Activated naive CD8-positive, alpha-beta T cell (primary cell): ENCODE measurements at regions not wholly inside any gene's neighbourhood (a gene's known extent, or its start where the extent isn't known, plus 50 kb on each side); places are given as distances from the start of the nearest gene placed in this dataset.

Experiments used
- H3K27ac Mint-ChIP-seq: one replicate; pipeline ENCODE4 v1.8.0; 2021; ENCODE audit warnings: mixed read lengths
- H3K27me3 Mint-ChIP-seq: one replicate; pipeline ENCODE4 v1.8.0; 2021; ENCODE audit warnings: mixed read lengths
- H3K36me3 Mint-ChIP-seq: one replicate; pipeline ENCODE4 v1.8.0; 2021; ENCODE audit warnings: mixed read lengths
- H3K4me1 Mint-ChIP-seq: one replicate; pipeline ENCODE4 v1.8.0; 2021; ENCODE audit warnings: low read depth, mixed read lengths
- H3K4me3 Mint-ChIP-seq: one replicate; pipeline ENCODE4 v1.8.0; 2021; ENCODE audit warnings: mild to moderate bottlenecking, mixed read lengths
- H3K9me3 Mint-ChIP-seq: one replicate; pipeline ENCODE4 v1.8.0; 2021; ENCODE audit warnings: low read depth, mixed read lengths

DNA sequence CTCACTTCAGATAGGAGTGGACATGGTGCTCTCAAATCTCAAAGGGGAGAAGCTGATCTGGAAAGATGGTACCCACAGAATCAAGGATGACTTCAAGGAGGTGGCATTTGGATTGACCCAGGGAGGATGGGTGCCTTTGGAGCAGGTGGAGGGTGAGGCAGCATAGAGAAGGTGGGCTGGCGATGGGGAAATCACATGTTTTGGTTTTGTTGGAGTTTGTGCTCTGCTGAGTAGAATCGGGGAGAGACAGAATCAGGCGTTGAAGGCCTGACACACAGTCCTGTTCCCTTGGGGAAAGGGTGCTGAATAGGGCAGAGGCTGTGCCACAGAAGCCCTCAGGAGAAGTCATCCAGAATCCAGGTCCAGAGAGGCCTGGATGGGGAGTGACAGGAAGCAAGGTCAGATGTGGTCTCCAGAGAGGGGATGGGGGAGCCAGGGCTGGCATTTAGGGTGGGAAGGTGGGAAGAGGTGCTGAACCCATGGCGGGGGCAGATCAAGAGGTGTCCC is 291.1 kb downstream of the GLRX3 start:
- H3K27ac Mint-ChIP-seq: no peak overlapping the region

DNA sequence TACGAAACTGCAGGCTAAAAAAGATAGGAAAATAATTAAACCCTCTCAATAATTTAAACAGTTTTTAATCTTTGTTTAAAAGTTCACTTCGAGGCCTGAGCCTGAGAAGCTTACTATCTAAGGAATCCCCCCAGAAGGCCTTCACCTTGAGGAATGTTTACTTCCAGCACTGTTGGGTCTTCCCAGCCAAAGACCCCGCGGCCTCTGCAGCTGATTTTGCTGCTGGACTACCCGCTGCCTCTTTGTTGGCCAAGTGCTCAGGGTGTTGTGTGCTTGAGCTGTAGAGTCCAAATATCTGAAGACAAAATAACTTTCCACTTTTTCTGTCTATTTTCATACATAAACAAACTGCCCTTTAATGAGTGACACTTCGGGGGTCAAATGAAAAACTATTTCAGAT is 292.7 kb downstream of the GLRX3 start:
- no peak overlapping the region for H3K27ac Mint-ChIP-seq
- H3K27me3 Mint-ChIP-seq: no peaks in the 10 kb centered on the region
- peaks cover 3% of the 10 kb centered on the region for H3K9me3 Mint-ChIP-seq
- no peaks in the 10 kb centered on the region for H3K36me3 Mint-ChIP-seq
- H3K4me3 Mint-ChIP-seq: no peak overlapping the region
- H3K4me1 Mint-ChIP-seq: no peaks in the 10 kb centered on the region

More for the DNA sequence above, 291.1 kb downstream of the GLRX3 start:
- Mint-ChIP-seq H3K4me1 (no peaks in the 10 kb centered on the region), H3K36me3 (no peaks in the 10 kb centered on the region), H3K27me3 (peaks cover 5% of the 10 kb centered on the region), H3K4me3 (no peak overlapping the region), H3K9me3 (no peaks in the 10 kb centered on the region)

- peaks cover 3% of the 10 kb centered on the region for H3K9me3 Mint-ChIP-seq
- H3K36me3 Mint-ChIP-seq: no peaks in the 10 kb centered on the region
- no peak overlapping the region for H3K4me3 Mint-ChIP-seq
- H3K27ac Mint-ChIP-seq: no peak overlapping the region
- no peaks in the 10 kb centered on the region for H3K27me3 Mint-ChIP-seq
- H3K4me1 Mint-ChIP-seq: no peaks in the 10 kb centered on the region
These were observed 293.6 kb downstream of the GLRX3 start for GRCh38 chr10:130429809-130430208.

GRCh38 chr10:130430291-130430690 is 294.1 kb downstream of the GLRX3 start:
- H3K27me3 Mint-ChIP-seq: no peaks in the 10 kb centered on the region
- H3K36me3 Mint-ChIP-seq: no peaks in the 10 kb centered on the region
- H3K4me3 Mint-ChIP-seq: no peak overlapping the region
- H3K9me3 Mint-ChIP-seq: peaks cover 3% of the 10 kb centered on the region
- no peak overlapping the region for H3K27ac Mint-ChIP-seq
- no peaks in the 10 kb centered on the region for H3K4me1 Mint-ChIP-seq

DNA sequence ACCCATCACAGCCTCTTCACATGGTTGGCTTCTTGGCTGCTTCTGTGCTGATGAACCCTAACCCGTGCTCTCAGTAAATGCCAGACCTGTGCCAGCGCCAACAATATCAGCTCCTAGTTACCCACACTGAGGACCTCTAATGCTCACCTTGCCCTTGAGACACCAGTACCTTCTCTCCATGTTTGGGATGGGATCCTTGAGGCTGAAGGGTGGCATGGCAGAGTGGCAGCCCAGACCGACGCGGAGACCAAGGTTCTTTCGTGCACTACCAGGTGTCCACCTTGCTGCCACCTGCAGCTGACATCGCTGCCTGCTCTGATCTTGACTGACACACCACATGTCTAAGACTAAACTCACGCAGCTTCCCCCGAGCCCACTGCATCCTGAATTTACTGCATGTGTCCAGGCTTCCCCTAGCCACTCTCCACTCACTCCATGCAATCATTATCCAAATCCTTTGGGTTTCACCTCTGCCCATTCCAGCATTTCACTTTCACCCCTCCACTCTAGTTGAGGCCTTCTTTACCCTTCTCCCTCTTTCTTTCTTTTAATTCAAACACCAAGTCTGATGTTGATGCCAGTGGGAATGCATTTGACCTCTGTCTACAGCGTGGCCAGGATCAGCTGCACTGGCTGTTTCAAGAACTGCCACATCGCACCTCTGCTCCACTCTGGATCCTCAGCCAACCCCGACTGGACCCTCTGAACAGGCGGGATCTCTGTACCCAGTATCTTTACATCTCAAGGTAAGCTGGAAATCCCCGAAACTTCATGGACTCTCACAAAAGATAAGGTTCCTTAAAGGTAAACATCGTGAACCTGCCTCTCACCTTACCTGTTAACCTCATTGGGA is 294.9 kb downstream of the GLRX3 start:
- Mint-ChIP-seq H3K4me1 (no peaks in the 10 kb centered on the region), H3K36me3 (no peaks in the 10 kb centered on the region), H3K27me3 (no peaks in the 10 kb centered on the region), H3K9me3 (peaks cover 8% of the 10 kb centered on the region), H3K4me3 (no peak overlapping the region), H3K27ac (no peak overlapping the region)

DNA sequence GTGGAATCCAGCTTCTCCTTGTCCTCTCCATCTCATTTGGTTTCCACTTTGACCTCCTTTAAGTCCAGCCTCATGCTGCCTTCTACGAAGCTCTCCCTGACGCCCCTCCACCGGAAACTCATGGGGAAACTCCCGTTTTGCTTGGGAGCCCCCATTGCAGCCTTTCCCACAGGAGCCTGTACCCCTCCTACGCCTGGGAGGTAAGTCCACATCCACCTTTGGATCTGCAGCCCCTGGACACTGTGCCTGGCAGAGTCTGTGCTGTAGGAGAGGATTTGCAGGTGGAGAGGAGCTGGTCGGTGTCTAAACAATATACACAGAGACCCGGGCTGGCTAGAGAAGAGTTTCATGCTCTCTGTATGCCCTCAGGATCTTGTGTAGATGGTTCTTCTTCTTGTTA is 296.1 kb downstream of the GLRX3 start:
- Mint-ChIP-seq H3K27me3 (no peaks in the 10 kb centered on the region), H3K27ac (no peak overlapping the region), H3K36me3 (no peaks in the 10 kb centered on the region), H3K4me3 (no peak overlapping the region), H3K4me1 (no peaks in the 10 kb centered on the region), H3K9me3 (peaks cover 11% of the 10 kb centered on the region)

- H3K9me3 Mint-ChIP-seq: peaks cover 11% of the 10 kb centered on the region
- no peaks in the 10 kb centered on the region for H3K27me3 Mint-ChIP-seq
- H3K4me3 Mint-ChIP-seq: no peak overlapping the region
- H3K4me1 Mint-ChIP-seq: no peaks in the 10 kb centered on the region
- H3K36me3 Mint-ChIP-seq: no peaks in the 10 kb centered on the region
- H3K27ac Mint-ChIP-seq: no peak overlapping the region
These were observed 296.7 kb downstream of the GLRX3 start for GRCh38 chr10:130432850-130433249.

- Mint-ChIP-seq H3K27ac (no peak overlapping the region), H3K4me1 (no peaks in the 10 kb centered on the region), H3K36me3 (no peaks in the 10 kb centered on the region), H3K27me3 (no peaks in the 10 kb centered on the region), H3K9me3 (peaks cover 11% of the 10 kb centered on the region), H3K4me3 (no peak overlapping the region)
These were observed 298.5 kb downstream of the GLRX3 start for GRCh38 chr10:130434446-130435385.

GRCh38 chr10:130435961-130436360 is 299.8 kb downstream of the GLRX3 start:
- H3K4me1 Mint-ChIP-seq: no peaks in the 10 kb centered on the region
- no peak overlapping the region for H3K27ac Mint-ChIP-seq
- no peak overlapping the region for H3K4me3 Mint-ChIP-seq
- peaks cover 11% of the 10 kb centered on the region for H3K9me3 Mint-ChIP-seq
- H3K36me3 Mint-ChIP-seq: no peaks in the 10 kb centered on the region
- no peaks in the 10 kb centered on the region for H3K27me3 Mint-ChIP-seq

DNA sequence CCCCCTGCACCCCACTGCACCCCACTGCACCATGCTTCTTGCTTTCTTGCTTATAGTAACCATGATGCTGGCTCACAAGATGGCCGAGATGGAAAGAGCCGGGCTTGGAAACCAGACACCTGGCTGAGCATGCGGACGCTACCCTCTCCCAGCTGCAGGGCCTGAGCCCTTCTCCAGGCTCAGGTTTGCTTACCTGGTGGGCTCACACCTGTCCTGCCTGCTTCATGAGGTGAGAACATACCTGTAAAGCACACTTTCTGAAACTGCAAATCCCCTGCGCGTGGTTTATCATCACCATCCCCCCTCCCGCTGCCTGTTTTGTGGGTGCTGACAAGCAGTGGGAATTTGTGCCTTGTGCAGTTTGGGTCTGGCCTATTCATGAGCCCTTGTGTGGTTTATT is 302.7 kb downstream of the GLRX3 start:
- no peaks in the 10 kb centered on the region for H3K4me1 Mint-ChIP-seq
- no peaks in the 10 kb centered on the region for H3K36me3 Mint-ChIP-seq

GRCh38 chr10:130439766-130440165 is 303.6 kb downstream of the GLRX3 start:
- no peak overlapping the region for H3K27ac Mint-ChIP-seq
- peaks cover 8% of the 10 kb centered on the region for H3K9me3 Mint-ChIP-seq
- H3K4me3 Mint-ChIP-seq: no peak overlapping the region
- H3K27me3 Mint-ChIP-seq: peaks cover 3% of the 10 kb centered on the region
- no peaks in the 10 kb centered on the region for H3K36me3 Mint-ChIP-seq
- no peaks in the 10 kb centered on the region for H3K4me1 Mint-ChIP-seq

More for the DNA sequence above, 302.7 kb downstream of the GLRX3 start:
- Mint-ChIP-seq H3K4me3 (no peak overlapping the region), H3K9me3 (peaks cover 8% of the 10 kb centered on the region), H3K27ac (no peak overlapping the region), H3K27me3 (peaks cover 3% of the 10 kb centered on the region)

- H3K4me1 Mint-ChIP-seq: no peaks in the 10 kb centered on the region
- no peak overlapping the region for H3K4me3 Mint-ChIP-seq
- H3K9me3 Mint-ChIP-seq: peaks cover 8% of the 10 kb centered on the region
- no peak overlapping the region for H3K27ac Mint-ChIP-seq
- peaks cover 3% of the 10 kb centered on the region for H3K27me3 Mint-ChIP-seq
- H3K36me3 Mint-ChIP-seq: no peaks in the 10 kb centered on the region
These were observed 304.3 kb downstream of the GLRX3 start for GRCh38 chr10:130440494-130440893.

GRCh38 chr10:130440971-130441370 is 304.8 kb downstream of the GLRX3 start:
- Mint-ChIP-seq H3K27me3 (peaks cover 3% of the 10 kb centered on the region), H3K4me1 (no peaks in the 10 kb centered on the region), H3K4me3 (no peak overlapping the region), H3K9me3 (peaks cover 4% of the 10 kb centered on the region), H3K27ac (no peak overlapping the region), H3K36me3 (no peaks in the 10 kb centered on the region)

DNA sequence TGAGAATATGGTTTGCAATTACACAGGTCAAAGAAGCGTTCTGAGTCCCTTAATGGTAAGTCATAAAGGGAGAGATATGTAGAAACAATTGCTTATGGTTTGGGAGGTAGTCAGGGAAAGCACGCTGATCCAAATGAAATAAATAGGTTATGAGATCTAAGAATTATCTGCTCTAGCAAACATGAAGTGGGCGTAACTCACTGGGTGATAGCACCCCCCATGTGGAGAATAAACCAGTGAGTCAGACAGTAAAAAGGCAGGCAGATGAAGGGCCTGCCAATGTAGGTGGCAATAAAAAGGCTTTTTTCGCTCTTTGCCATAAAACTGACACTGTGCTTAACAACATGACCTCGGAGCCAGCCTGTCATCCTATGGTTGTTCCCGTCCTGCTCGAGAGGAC is 306.9 kb downstream of the GLRX3 start:
- H3K27ac Mint-ChIP-seq: no peak overlapping the region
- no peaks in the 10 kb centered on the region for H3K9me3 Mint-ChIP-seq
- no peaks in the 10 kb centered on the region for H3K36me3 Mint-ChIP-seq
- H3K27me3 Mint-ChIP-seq: peaks cover 3% of the 10 kb centered on the region
- H3K4me3 Mint-ChIP-seq: no peak overlapping the region
- H3K4me1 Mint-ChIP-seq: no peaks in the 10 kb centered on the region
